ENCODE measurements at regions not wholly inside any gene's neighbourhood (a gene's known extent, or its start where the extent isn't known, plus 50 kb on each side); places are given as distances from the start of the nearest gene placed in this dataset.
A peak's percentile ranks its signal among the peaks of the same experiment; 100 is the strongest.

GRCh38 chr21:38669186-38669585, 136.5 kb upstream of the ETS2 start:
- TF ChIP-seq CTCF (IDR thresholded peaks at IDR 0.05; ENCODE audit: low read depth, low read length, poor library complexity, severe bottlenecking) (peak; percentile 50), EZH2phosphoT487 (IDR thresholded peaks at IDR 0.05; ENCODE audit: borderline replicate concordance, low read length) (no peak)

All from DOHH2 (cell line).